ENCODE measurements at regions not wholly inside any gene's neighbourhood (a gene's known extent, or its start where the extent isn't known, plus 50 kb on each side); places are given as distances from the start of the nearest gene placed in this dataset.

GRCh38 chr9:26597542-26598149, 295.0 kb downstream of the CAAP1 start:
- TF ChIP-seq CTCF (IDR thresholded peaks at IDR 0.05) = no peak

- TF ChIP-seq CTCF (IDR thresholded peaks at IDR 0.05) = no peak
These were observed 313.5 kb downstream of the CAAP1 start for GRCh38 chr9:26579056-26579455.

- no peak for TF ChIP-seq CTCF (IDR thresholded peaks at IDR 0.05)
These were observed 317.6 kb downstream of the CAAP1 start for GRCh38 chr9:26574898-26575440.

GRCh38 chr9:26574256-26574655, 318.3 kb downstream of the CAAP1 start:
- no peak for TF ChIP-seq CTCF (IDR thresholded peaks at IDR 0.05)

- no peak for TF ChIP-seq CTCF (IDR thresholded peaks at IDR 0.05)
These were observed 324.6 kb downstream of the CAAP1 start for GRCh38 chr9:26567976-26568375.

GRCh38 chr9:26566141-26566540, 326.5 kb downstream of the CAAP1 start:
- no peak for TF ChIP-seq CTCF (IDR thresholded peaks at IDR 0.05)

GRCh38 chr9:26565118-26565517, 327.5 kb downstream of the CAAP1 start:
- TF ChIP-seq CTCF (IDR thresholded peaks at IDR 0.05) = no peak

GRCh38 chr9:26562338-26562737, 330.3 kb downstream of the CAAP1 start:
- no peak for TF ChIP-seq CTCF (IDR thresholded peaks at IDR 0.05)
